IMR-90 (cell line): ENCODE measurements at regions not wholly inside any gene's neighbourhood (a gene's known extent, or its start where the extent isn't known, plus 50 kb on each side); places are given as distances from the start of the nearest gene placed in this dataset.
"Not testable (repeated sequence)": the region's sequence is repeated elsewhere in the genome, so short reads cannot be mapped to it uniquely, and the experiment has no call there.

Experiments used
- ATAC-seq: fragments of 200-7000 bp; cut with Tn5 transposase; 2 replicates; pipeline ENCODE4 v1.9.1; 2020; ENCODE audit warnings: low read depth, mild to moderate bottlenecking, moderate library complexity
- BruUV-seq: library from RNA; stranded (reverse); fragments of 400-500 nt; replicated peaks from 2 replicates; lab custom pipeline; 2021; lab: Mats Ljungman, UMichigan
- CTCF ChIA-PET: fragments of 300-600 bp; formaldehyde crosslinking; extraction: SDS; loops from one replicate; lab custom pipeline; 2021; ENCODE audit warnings: antibody characterized with exemption; lab: Yijun Ruan, JAX
- POLR2A ChIA-PET: fragments of 300-600 bp; sonication (Branson Sonifier 250); formaldehyde crosslinking; loops from one replicate; lab custom pipeline; 2022; ENCODE audit warnings: antibody characterized with exemption; ENCODE audit not compliant: unreplicated experiment; lab: Charles Lee
- DNase-seq: peaks from one replicate; pipeline ENCODE4 v3.0.0; 2013
- H2AFZ ChIP-seq: replicated peaks from 2 replicates; pipeline ENCODE3; 2013; ENCODE audit warnings: low read length, mild to moderate bottlenecking; ENCODE audit not compliant: poor library complexity
- H2AK5ac ChIP-seq: 2 replicates; pipeline ENCODE4 v1.6.1; 2013; ENCODE audit warnings: low read depth, low read length, inconsistent platforms
- H2AK9ac ChIP-seq: replicated peaks from 2 replicates; pipeline ENCODE3; 2013; ENCODE audit warnings: mild to moderate bottlenecking, low read depth, low read length, moderate library complexity; ENCODE audit not compliant: poor library complexity
- H2BK120ac ChIP-seq: 2 replicates; pipeline ENCODE4 v1.6.1; 2013; ENCODE audit warnings: low read depth, low read length, inconsistent platforms
- H2BK15ac ChIP-seq: 3 replicates; pipeline ENCODE4 v1.6.1; 2013; ENCODE audit warnings: low read depth, low read length, inconsistent platforms
- H2BK20ac ChIP-seq: 2 replicates; pipeline ENCODE4 v1.6.1; 2013; ENCODE audit warnings: low read depth, mild to moderate bottlenecking, inconsistent platforms, low read length, moderate library complexity
- H2BK5ac ChIP-seq: 2 replicates; pipeline ENCODE4 v1.6.1; 2013; ENCODE audit warnings: mild to moderate bottlenecking, low read depth, low read length, inconsistent platforms; ENCODE audit not compliant: poor library complexity, severe bottlenecking
- H3K14ac ChIP-seq: replicated peaks from 2 replicates; pipeline ENCODE4 v1.6.1; 2013; ENCODE audit warnings: low read depth, low read length, inconsistent platforms
- H3K18ac ChIP-seq: 2 replicates; pipeline ENCODE4 v1.6.1; 2013; ENCODE audit warnings: low read depth, low read length, control low read depth
- H3K23ac ChIP-seq: 2 replicates; pipeline ENCODE4 v1.6.1; 2013; ENCODE audit warnings: low read depth, low read length, inconsistent platforms
- H3K27ac ChIP-seq: 2 replicates; pipeline ENCODE4 v1.5.1; 2013; ENCODE audit warnings: mild to moderate bottlenecking, control low read depth, low read length; ENCODE audit not compliant: insufficient read depth
- H3K27me3 ChIP-seq: 2 replicates; pipeline ENCODE4 v1.6.1; 2013; ENCODE audit warnings: low read length; ENCODE audit not compliant: control insufficient read depth, insufficient read depth
- H3K36me3 ChIP-seq: 2 replicates; pipeline ENCODE4 v1.6.1; 2013; ENCODE audit warnings: low read length, mixed read lengths; ENCODE audit not compliant: control insufficient read depth, insufficient read depth
- H3K4ac ChIP-seq: 2 replicates; pipeline ENCODE4 v1.6.1; 2013; ENCODE audit warnings: low read depth, low read length, inconsistent platforms
- H3K4me1 ChIP-seq: 2 replicates; pipeline ENCODE4 v1.6.1; 2013; ENCODE audit warnings: low read length, mixed read lengths; ENCODE audit not compliant: control insufficient read depth, insufficient read depth
- H3K4me2 ChIP-seq: 2 replicates; pipeline ENCODE4 v1.6.1; 2013; ENCODE audit warnings: low read depth, mild to moderate bottlenecking, control low read depth, low read length, moderate library complexity
- H3K4me3 ChIP-seq: 2 replicates; pipeline ENCODE4 v1.5.1; 2013; ENCODE audit warnings: low read depth, mild to moderate bottlenecking, control low read depth, low read length, moderate library complexity; ENCODE audit not compliant: insufficient read depth
- H3K56ac ChIP-seq: 2 replicates; pipeline ENCODE4 v1.6.1; 2013; ENCODE audit warnings: low read length, inconsistent platforms; ENCODE audit not compliant: insufficient read depth; ENCODE audit errors: extremely low read depth
- H3K79me1 ChIP-seq, 2 experiments: 2 replicates each; pipeline ENCODE4 v1.6.1; 2013; ENCODE audit warnings: low read length in 2 of 2, inconsistent platforms in 1 of 2, low read depth in 1 of 2
- H3K9ac ChIP-seq: 2 replicates; pipeline ENCODE4 v1.6.1; 2013; ENCODE audit warnings: low read depth, low read length, control low read depth
- H3K9me1 ChIP-seq: 2 replicates; pipeline ENCODE4 v1.6.1; 2013; ENCODE audit warnings: low read length, inconsistent platforms; ENCODE audit not compliant: insufficient read depth
- H3K9me3 ChIP-seq: 2 replicates; pipeline ENCODE4 v1.6.1; 2013; ENCODE audit warnings: low read length; ENCODE audit not compliant: control insufficient read depth, insufficient read depth
- H4K20me1 ChIP-seq: 2 replicates; pipeline ENCODE4 v1.6.1; 2013; ENCODE audit warnings: low read length, inconsistent platforms; ENCODE audit not compliant: insufficient read depth
- H4K5ac ChIP-seq: 2 replicates; pipeline ENCODE4 v1.6.1; 2013; ENCODE audit warnings: mild to moderate bottlenecking, low read depth, low read length, control low read depth
- H4K8ac ChIP-seq, 2 experiments: 2 replicates each; pipeline ENCODE4 v1.6.1; 2013; ENCODE audit warnings: low read depth in 2 of 2, low read length in 2 of 2, control low read depth in 1 of 2, inconsistent platforms in 1 of 2
- H4K91ac ChIP-seq: 2 replicates; pipeline ENCODE4 v1.6.1; 2013; ENCODE audit warnings: low read depth, low read length, inconsistent platforms; ENCODE audit not compliant: insufficient read depth
- WGBS, 2 experiments: methylation state at CpG; one replicate each; pipeline versions ENCODE4 v1.1.5 to v1.1.7; 2013; ENCODE audit warnings: missing lambda C conversion rate in 2 of 2; ENCODE audit not compliant: insufficient read length in 1 of 2; ENCODE audit errors: extremely low coverage in 2 of 2; 5-methylcytosine and 5-hydroxymethylcytosine counted together
- dilution Hi-C: fragments of 300-500 bp; cut with HindIII; formaldehyde crosslinking; loops from one replicate; pipeline ENCODE4 v1.14.3; 2018; ENCODE audit warnings: low sequenced_read_pairs; ENCODE audit not compliant: unreplicated experiment
- in situ Hi-C: fragments of 300-500 bp; cut with MboI; formaldehyde crosslinking; loops from 3 replicates; pipeline ENCODE4 v1.14.3; 2019; ENCODE audit warnings: low sequenced_read_pairs, inconsistent platforms, mixed read lengths
- intact Hi-C: fragments of 100-400 bp; cut with micrococcal nuclease; formaldehyde crosslinking; loops from 2 replicates; pipeline ENCODE4 v1.10.0; 2022

GRCh38 chr15:31656915-31657314 is 330.3 kb downstream of the KLF13 start:
- H3K56ac ChIP-seq, H3K9me3 ChIP-seq, H4K8ac ChIP-seq, H3K4ac ChIP-seq, H3K4me2 ChIP-seq, H4K91ac ChIP-seq, H2BK20ac ChIP-seq, H3K9ac ChIP-seq, H4K5ac ChIP-seq, in situ Hi-C loops, ATAC-seq, DNase-seq, H3K9me1 ChIP-seq, POLR2A ChIA-PET, H3K36me3 ChIP-seq, H3K27ac ChIP-seq, CTCF ChIA-PET, H2BK15ac ChIP-seq, H3K79me1 ChIP-seq, H3K4me1 ChIP-seq, H3K18ac ChIP-seq, H2AK9ac ChIP-seq, H3K27me3 ChIP-seq, H2BK5ac ChIP-seq, H2AFZ ChIP-seq, H3K4me3 ChIP-seq, dilution Hi-C loops, H4K20me1 ChIP-seq, H3K14ac ChIP-seq, H2AK5ac ChIP-seq, H3K23ac ChIP-seq, H2BK120ac ChIP-seq, BruUV-seq: not testable (repeated sequence)
- WGBS, 2 experiments, result 80% methylated on average over 1 of the region's 8 CpGs; no CpG with 5 or more reads in 1 of the 2 experiments
- intact Hi-C loops, result loop anchor here (10.0 kb wide), 1 partner anchor 208 kb away; no protein-coding TSS in a partner anchor
